H9 (cell line): ENCODE measurements at regions not wholly inside any gene's neighbourhood (a gene's known extent, or its start where the extent isn't known, plus 50 kb on each side); places are given as distances from the start of the nearest gene placed in this dataset.

Source experiments
- DNase-seq: peaks from one replicate; pipeline ENCODE4 v3.0.0-alpha.2; 2017
- H2AFZ ChIP-seq: one replicate; pipeline ENCODE4 v1.6.1; 2013; ENCODE audit warnings: mild to moderate bottlenecking, low read length, control low read depth, moderate library complexity
- H2AK5ac ChIP-seq: 2 replicates; pipeline ENCODE4 v1.6.1; 2013; ENCODE audit warnings: low read length, control low read depth, mixed read lengths; ENCODE audit not compliant: insufficient read length
- H2BK120ac ChIP-seq: one replicate; pipeline ENCODE4 v1.6.1; 2013; ENCODE audit warnings: low read depth, mild to moderate bottlenecking, low read length, control low read depth, inconsistent platforms; ENCODE audit not compliant: poor library complexity, severe bottlenecking
- H2BK12ac ChIP-seq: 2 replicates; pipeline ENCODE4 v1.6.1; 2013; ENCODE audit warnings: low read length, control low read depth, mixed read lengths, low read depth; ENCODE audit not compliant: insufficient read length
- H2BK15ac ChIP-seq: 2 replicates; pipeline ENCODE4 v1.6.1; 2013; ENCODE audit warnings: low read depth, low read length, control low read depth
- H2BK20ac ChIP-seq: one replicate; pipeline ENCODE4 v1.6.1; 2013; ENCODE audit warnings: low read depth, mild to moderate bottlenecking, low read length, control low read depth, inconsistent platforms; ENCODE audit not compliant: poor library complexity, severe bottlenecking
- H2BK5ac ChIP-seq: 2 replicates; pipeline ENCODE4 v1.6.1; 2013; ENCODE audit warnings: low read length, control low read depth, mixed read lengths; ENCODE audit not compliant: insufficient read length
- H3K14ac ChIP-seq: 2 replicates; pipeline ENCODE4 v1.6.1; 2013; ENCODE audit warnings: low read length, control low read depth; ENCODE audit not compliant: insufficient read depth
- H3K18ac ChIP-seq: 2 replicates; pipeline ENCODE4 v1.6.1; 2013; ENCODE audit warnings: low read depth, mild to moderate bottlenecking, mixed read lengths, low read length, control low read depth; ENCODE audit not compliant: insufficient read length
- H3K23ac ChIP-seq: 2 replicates; pipeline ENCODE4 v1.6.1; 2013; ENCODE audit warnings: low read length, control low read depth, mixed read lengths, low read depth; ENCODE audit not compliant: insufficient read length
- H3K23me2 ChIP-seq: 2 replicates; pipeline ENCODE4 v1.6.1; 2013; ENCODE audit warnings: low read depth, mild to moderate bottlenecking, mixed read lengths, low read length, control low read depth; ENCODE audit not compliant: insufficient read length, poor library complexity, severe bottlenecking
- H3K27ac ChIP-seq: 2 replicates; pipeline ENCODE4 v1.5.1; 2013; ENCODE audit warnings: low read length, control low read depth, mixed read lengths, low read depth; ENCODE audit not compliant: insufficient read length
- H3K27me3 ChIP-seq: 2 replicates; pipeline ENCODE4 v1.6.1; 2013; ENCODE audit warnings: low read length, control low read depth, inconsistent platforms; ENCODE audit not compliant: insufficient read depth
- H3K4ac ChIP-seq: 2 replicates; pipeline ENCODE4 v1.6.1; 2013; ENCODE audit warnings: low read depth, mild to moderate bottlenecking, control low read depth, inconsistent platforms, low read length, moderate library complexity
- H3K4me1 ChIP-seq: 2 replicates; pipeline ENCODE4 v1.6.1; 2013; ENCODE audit warnings: low read length, control low read depth, inconsistent platforms; ENCODE audit not compliant: insufficient read depth
- H3K4me2 ChIP-seq: 2 replicates; pipeline ENCODE4 v1.6.1; 2013; ENCODE audit warnings: low read length, control low read depth, mixed read lengths; ENCODE audit not compliant: insufficient read length, insufficient read depth
- H3K56ac ChIP-seq: 2 replicates; pipeline ENCODE4 v1.6.1; 2013; ENCODE audit warnings: low read depth, mild to moderate bottlenecking, mixed read lengths, low read length, control low read depth; ENCODE audit not compliant: insufficient read length
- H3K79me1 ChIP-seq: 2 replicates; pipeline ENCODE4 v1.6.1; 2013; ENCODE audit warnings: low read depth, mild to moderate bottlenecking, moderate library complexity, low read length, control low read depth, inconsistent platforms; ENCODE audit not compliant: insufficient read depth, poor library complexity, severe bottlenecking
- H3K79me2 ChIP-seq: 2 replicates; pipeline ENCODE4 v1.6.1; 2013; ENCODE audit warnings: low read length, control low read depth, inconsistent platforms; ENCODE audit not compliant: insufficient read depth
- H3K9ac ChIP-seq: 2 replicates; pipeline ENCODE4 v1.6.1; 2013; ENCODE audit warnings: low read length, control low read depth, mixed read lengths; ENCODE audit not compliant: insufficient read length; ENCODE audit errors: extremely low read depth
- H3K9me3 ChIP-seq: one replicate; pipeline ENCODE4 v1.6.1; 2013; ENCODE audit warnings: low read depth, low read length, inconsistent platforms; ENCODE audit not compliant: control insufficient read depth
- H3T11ph ChIP-seq: one replicate; pipeline ENCODE4 v1.6.1; 2013; ENCODE audit warnings: mild to moderate bottlenecking, low read length, control low read depth, inconsistent platforms
- H4K20me1 ChIP-seq: one replicate; pipeline ENCODE4 v1.6.1; 2013; ENCODE audit not compliant: control insufficient read depth, insufficient read length, insufficient read depth
- H4K5ac ChIP-seq: 2 replicates; pipeline ENCODE4 v1.6.1; 2013; ENCODE audit warnings: low read depth, mild to moderate bottlenecking, mixed read lengths, low read length, control low read depth; ENCODE audit not compliant: insufficient read length
- H4K8ac ChIP-seq: replicated peaks from 2 replicates; pipeline ENCODE4 v1.6.1; 2013; ENCODE audit warnings: low read length, control low read depth, mixed read lengths, low read depth; ENCODE audit not compliant: insufficient read length
- H4K91ac ChIP-seq: 2 replicates; pipeline ENCODE4 v1.6.1; 2013; ENCODE audit warnings: low read depth, mild to moderate bottlenecking, moderate library complexity, mixed read lengths, low read length, control low read depth; ENCODE audit not compliant: insufficient read length
- H3K27ac Mint-ChIP-seq, 3 experiments: 2 replicates in 2 of 3; 3 replicates in 1 of 3; pipeline ENCODE4 v1.8.0; 2020 to 2021; ENCODE audit warnings: mixed read lengths in 3 of 3, mild to moderate bottlenecking in 1 of 3, moderate library complexity in 1 of 3
- H3K27me3 Mint-ChIP-seq: 2 replicates; pipeline ENCODE4 v1.8.0; 2021; ENCODE audit warnings: low read depth, mild to moderate bottlenecking, moderate library complexity, mixed read lengths
- H3K36me3 Mint-ChIP-seq, 3 experiments: 2 replicates in 2 of 3; 3 replicates in 1 of 3; pipeline ENCODE4 v1.8.0; 2020 to 2021; ENCODE audit warnings: low read depth in 3 of 3, mixed read lengths in 3 of 3; ENCODE audit not compliant: insufficient read depth in 1 of 3
- H3K4me1 Mint-ChIP-seq, 2 experiments: 2 replicates each; pipeline ENCODE4 v1.8.0; 2020; ENCODE audit warnings: mixed read lengths in 2 of 2
- H3K4me3 Mint-ChIP-seq, 2 experiments: 2 replicates in 1 of 2; 3 replicates in 1 of 2; pipeline ENCODE4 v1.8.0; 2020 to 2021; ENCODE audit warnings: mild to moderate bottlenecking in 2 of 2, mixed read lengths in 2 of 2, moderate library complexity in 1 of 2
- H3K9me3 Mint-ChIP-seq, 2 experiments: 2 replicates in 1 of 2; 3 replicates in 1 of 2; pipeline ENCODE4 v1.8.0; 2020; ENCODE audit warnings: mild to moderate bottlenecking in 2 of 2, mixed read lengths in 2 of 2, moderate library complexity in 1 of 2
- WGBS: extraction: QIAGEN DNeasy Blood & Tissue Kit; methylation state at CpG from one replicate; pipeline ENCODE4 v1.1.7; 2013; ENCODE audit warnings: missing lambda C conversion rate, low lambda C conversion rate, mixed read lengths; ENCODE audit not compliant: insufficient read length; ENCODE audit errors: extremely low coverage; 5-methylcytosine and 5-hydroxymethylcytosine counted together
- TF ChIP-seq, protein P1 (sequence below): fragments of 200-600 bp; sonication (generic); conservative IDR thresholded peaks from 3 replicates; pipeline ENCODE4 v1.8.0; 2021; ENCODE audit warnings: antibody characterized with exemption, mild to moderate bottlenecking

DNA sequence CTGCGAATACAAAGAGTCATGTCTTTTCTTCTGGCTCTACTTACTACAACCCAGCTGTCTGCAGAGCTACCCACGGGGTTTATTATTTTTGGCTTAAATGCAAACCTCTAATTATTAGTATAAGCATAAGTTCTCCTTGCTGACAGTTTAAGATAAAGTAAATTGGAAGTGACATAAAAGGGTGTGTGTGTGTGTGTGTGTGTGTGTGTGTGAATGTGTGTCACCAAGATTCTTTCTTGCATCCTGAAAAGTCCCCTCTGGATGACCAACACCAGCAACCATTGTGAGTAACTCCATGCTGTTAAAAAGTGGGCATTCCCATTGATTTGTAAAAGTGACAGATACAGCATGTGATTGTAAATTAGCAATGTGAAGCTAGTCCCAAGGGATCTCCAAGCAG lies 803.8 kb upstream of the ZNF608 start:
- Histone ChIP-seq H3K27me3 (no peaks in the 10 kb centered on the region), H2BK15ac (no peak overlapping the region), H3K4me1 (no peaks in the 10 kb centered on the region), H3K9me3 (no peaks in the 10 kb centered on the region), H3K79me2 (no peaks in the 10 kb centered on the region), H3K4me2 (no peak overlapping the region), H4K5ac (no peak overlapping the region), H3K23ac (no peak overlapping the region), H2AK5ac (no peak overlapping the region), H3K14ac (no peak overlapping the region), H3K79me1 (no peaks in the 10 kb centered on the region), H4K8ac (no peak overlapping the region), H3K23me2 (no peaks in the 10 kb centered on the region), H3T11ph (no peak overlapping the region), H4K91ac (no peak overlapping the region), H2BK12ac (no peak overlapping the region), H2BK20ac (no peak overlapping the region), H3K9ac (no peak overlapping the region), H3K4ac (no peak overlapping the region), H2AFZ (no peak overlapping the region), H3K56ac (no peak overlapping the region), H3K18ac (no peak overlapping the region), H4K20me1 (no peaks in the 10 kb centered on the region), H3K27ac (no peak overlapping the region), H2BK5ac (no peak overlapping the region), H2BK120ac (no peak overlapping the region)
- WGBS = 100% methylated on average over 1 of the region's 2 CpGs
- TF ChIP-seq, protein P1, sequence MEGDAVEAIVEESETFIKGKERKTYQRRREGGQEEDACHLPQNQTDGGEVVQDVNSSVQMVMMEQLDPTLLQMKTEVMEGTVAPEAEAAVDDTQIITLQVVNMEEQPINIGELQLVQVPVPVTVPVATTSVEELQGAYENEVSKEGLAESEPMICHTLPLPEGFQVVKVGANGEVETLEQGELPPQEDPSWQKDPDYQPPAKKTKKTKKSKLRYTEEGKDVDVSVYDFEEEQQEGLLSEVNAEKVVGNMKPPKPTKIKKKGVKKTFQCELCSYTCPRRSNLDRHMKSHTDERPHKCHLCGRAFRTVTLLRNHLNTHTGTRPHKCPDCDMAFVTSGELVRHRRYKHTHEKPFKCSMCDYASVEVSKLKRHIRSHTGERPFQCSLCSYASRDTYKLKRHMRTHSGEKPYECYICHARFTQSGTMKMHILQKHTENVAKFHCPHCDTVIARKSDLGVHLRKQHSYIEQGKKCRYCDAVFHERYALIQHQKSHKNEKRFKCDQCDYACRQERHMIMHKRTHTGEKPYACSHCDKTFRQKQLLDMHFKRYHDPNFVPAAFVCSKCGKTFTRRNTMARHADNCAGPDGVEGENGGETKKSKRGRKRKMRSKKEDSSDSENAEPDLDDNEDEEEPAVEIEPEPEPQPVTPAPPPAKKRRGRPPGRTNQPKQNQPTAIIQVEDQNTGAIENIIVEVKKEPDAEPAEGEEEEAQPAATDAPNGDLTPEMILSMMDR = no peak
- no peaks in the 10 kb centered on the region for H3K36me3 Mint-ChIP-seq
- H3K4me1 Mint-ChIP-seq = peaks cover 13 to 21% of the 10 kb centered on the region in 2 experiments
- no peak for DNase-seq
- H3K4me3 Mint-ChIP-seq = no peak overlapping the region
- peak overlapping the region in 1 of 3 experiments; percentile 6; a peak in 1 of 7 replicates for H3K27ac Mint-ChIP-seq
- no peaks in the 10 kb centered on the region for H3K27me3 Mint-ChIP-seq
- no peaks in the 10 kb centered on the region for H3K9me3 Mint-ChIP-seq
